ENCODE measurements at regions not wholly inside any gene's neighbourhood (a gene's known extent, or its start where the extent isn't known, plus 50 kb on each side); places are given as distances from the start of the nearest gene placed in this dataset.

DNA sequence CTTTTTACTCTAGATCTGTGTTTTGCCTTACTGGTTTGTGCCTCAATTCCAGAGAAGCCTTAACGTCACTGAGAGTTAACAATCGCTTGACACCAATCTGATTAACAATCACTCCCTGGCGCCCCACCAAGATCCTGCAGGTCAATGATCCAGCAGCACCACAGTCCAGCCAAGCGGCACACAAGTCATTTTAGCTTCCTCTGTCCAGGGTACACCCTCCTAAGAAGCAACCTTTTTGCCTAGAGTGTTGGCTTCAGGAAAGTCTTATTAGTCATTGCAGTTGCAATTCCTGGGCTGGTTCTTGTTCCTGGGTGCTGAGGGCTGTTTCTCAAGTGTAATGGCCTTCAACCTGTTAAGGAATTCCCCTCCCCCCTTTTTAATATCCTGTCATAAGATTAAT is 323.0 kb upstream of the USP25 start (continued):
- TF ChIP-seq, protein P1, sequence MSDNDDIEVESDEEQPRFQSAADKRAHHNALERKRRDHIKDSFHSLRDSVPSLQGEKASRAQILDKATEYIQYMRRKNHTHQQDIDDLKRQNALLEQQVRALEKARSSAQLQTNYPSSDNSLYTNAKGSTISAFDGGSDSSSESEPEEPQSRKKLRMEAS (IDR thresholded peaks at IDR 0.05) = no peak
- TF ChIP-seq ZMYM3 (CRISPR knock-in tag; IDR thresholded peaks at IDR 0.05) (no peak), RBAK (CRISPR knock-in tag; IDR thresholded peaks at IDR 0.05) (no peak), RNF2 (conservative IDR thresholded peaks at IDR 0.05; ENCODE audit: low read depth) (no peak), ATF1 (CRISPR knock-in tag; IDR thresholded peaks at IDR 0.05) (no peak)

DNA sequence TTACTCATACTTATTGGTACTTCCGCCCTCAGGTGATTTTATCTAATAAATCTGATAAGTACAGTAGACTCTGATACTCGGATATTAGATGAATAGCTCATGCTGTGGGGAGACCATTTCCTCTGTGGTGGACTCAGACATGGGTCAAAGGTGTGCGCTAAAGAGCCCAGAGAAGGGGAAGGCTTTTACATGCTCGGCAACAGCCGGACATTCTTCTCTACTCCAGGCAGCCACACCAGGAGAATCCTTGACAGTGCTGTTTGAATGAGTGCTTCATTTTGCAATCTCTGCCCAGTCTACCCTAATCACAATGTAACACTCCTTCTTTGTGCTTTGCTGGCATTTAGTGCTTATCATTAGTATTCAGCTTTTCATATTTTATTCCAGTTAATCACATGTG is 322.2 kb upstream of the USP25 start:
- Histone ChIP-seq H3K4me2 (ENCODE audit: low read depth, low read length) (no peak overlapping the region), H3K9ac (ENCODE audit: insufficient read depth, low read depth, low read length) (no peak overlapping the region), H4K20me1 (ENCODE audit: insufficient read depth, low read length) (no peaks in the 10 kb centered on the region), H3K36me3 (replicated peaks in 1 of 2; ENCODE audit: control insufficient read depth in 1 of 2, insufficient read depth in 2 of 2, low read length in 2 of 2) (no peaks in the 10 kb centered on the region; a peak in 1 of 5 replicates), H3K4me3 (replicated peaks in 1 of 3; ENCODE audit: insufficient read depth in 1 of 3, low read depth in 2 of 3, low read length in 3 of 3) (no peak overlapping the region), H3K27me3 (ENCODE audit: control insufficient read depth in 1 of 2, insufficient read depth in 2 of 2, low read length in 2 of 2) (no peaks in the 10 kb centered on the region), H3K4me1 (ENCODE audit: insufficient read depth, low read length) (no peaks in the 10 kb centered on the region), H3K9me3 (ENCODE audit: low read length) (peaks cover 7% of the 10 kb centered on the region; the same call in 1 of the 2 replicates), H3K79me2 (ENCODE audit: insufficient read depth, low read length) (no peaks in the 10 kb centered on the region), H3K27ac (ENCODE audit: extremely low read length, insufficient read depth, low read length) (no peak overlapping the region), H2AFZ (ENCODE audit: low read length) (no peak overlapping the region)
- no TSS peak for BruUV-seq (replicated peaks)
- DNase-seq (ENCODE audit: low spot score) = no peak
- WGBS (ENCODE audit: low lambda C conversion rate) = 100% methylated on average over 5 of the region's 5 CpGs
- POLR2A ChIA-PET = no interaction called here
- no peak for FAIRE-seq
- intact Hi-C loops (cut with micrococcal nuclease; ENCODE audit: unreplicated experiment) = no loop called here
- CTCF ChIA-PET (ENCODE audit: low intra/inter-chr PET ratio, low total read pairs) = no interaction called here
- in situ Hi-C loops (cut with HindIII; ENCODE audit: extremely low pct_ligation_motif_present, low pct_unique_long_range_greater_than_20kb) = no loop called here
- no peak for ATAC-seq
- TF ChIP-seq ZNF235 (CRISPR knock-in tag; IDR thresholded peaks at IDR 0.05; ENCODE audit: borderline replicate concordance) (no peak), ZFP36 (IDR thresholded peaks at IDR 0.05; ENCODE audit: borderline replicate concordance, low read depth, low read length, partially characterized antibody) (no peak), PRMT3 (CRISPR knock-in tag; IDR thresholded peaks at IDR 0.05; ENCODE audit: borderline replicate concordance, low read depth) (no peak)
- TF ChIP-seq, protein P2, sequence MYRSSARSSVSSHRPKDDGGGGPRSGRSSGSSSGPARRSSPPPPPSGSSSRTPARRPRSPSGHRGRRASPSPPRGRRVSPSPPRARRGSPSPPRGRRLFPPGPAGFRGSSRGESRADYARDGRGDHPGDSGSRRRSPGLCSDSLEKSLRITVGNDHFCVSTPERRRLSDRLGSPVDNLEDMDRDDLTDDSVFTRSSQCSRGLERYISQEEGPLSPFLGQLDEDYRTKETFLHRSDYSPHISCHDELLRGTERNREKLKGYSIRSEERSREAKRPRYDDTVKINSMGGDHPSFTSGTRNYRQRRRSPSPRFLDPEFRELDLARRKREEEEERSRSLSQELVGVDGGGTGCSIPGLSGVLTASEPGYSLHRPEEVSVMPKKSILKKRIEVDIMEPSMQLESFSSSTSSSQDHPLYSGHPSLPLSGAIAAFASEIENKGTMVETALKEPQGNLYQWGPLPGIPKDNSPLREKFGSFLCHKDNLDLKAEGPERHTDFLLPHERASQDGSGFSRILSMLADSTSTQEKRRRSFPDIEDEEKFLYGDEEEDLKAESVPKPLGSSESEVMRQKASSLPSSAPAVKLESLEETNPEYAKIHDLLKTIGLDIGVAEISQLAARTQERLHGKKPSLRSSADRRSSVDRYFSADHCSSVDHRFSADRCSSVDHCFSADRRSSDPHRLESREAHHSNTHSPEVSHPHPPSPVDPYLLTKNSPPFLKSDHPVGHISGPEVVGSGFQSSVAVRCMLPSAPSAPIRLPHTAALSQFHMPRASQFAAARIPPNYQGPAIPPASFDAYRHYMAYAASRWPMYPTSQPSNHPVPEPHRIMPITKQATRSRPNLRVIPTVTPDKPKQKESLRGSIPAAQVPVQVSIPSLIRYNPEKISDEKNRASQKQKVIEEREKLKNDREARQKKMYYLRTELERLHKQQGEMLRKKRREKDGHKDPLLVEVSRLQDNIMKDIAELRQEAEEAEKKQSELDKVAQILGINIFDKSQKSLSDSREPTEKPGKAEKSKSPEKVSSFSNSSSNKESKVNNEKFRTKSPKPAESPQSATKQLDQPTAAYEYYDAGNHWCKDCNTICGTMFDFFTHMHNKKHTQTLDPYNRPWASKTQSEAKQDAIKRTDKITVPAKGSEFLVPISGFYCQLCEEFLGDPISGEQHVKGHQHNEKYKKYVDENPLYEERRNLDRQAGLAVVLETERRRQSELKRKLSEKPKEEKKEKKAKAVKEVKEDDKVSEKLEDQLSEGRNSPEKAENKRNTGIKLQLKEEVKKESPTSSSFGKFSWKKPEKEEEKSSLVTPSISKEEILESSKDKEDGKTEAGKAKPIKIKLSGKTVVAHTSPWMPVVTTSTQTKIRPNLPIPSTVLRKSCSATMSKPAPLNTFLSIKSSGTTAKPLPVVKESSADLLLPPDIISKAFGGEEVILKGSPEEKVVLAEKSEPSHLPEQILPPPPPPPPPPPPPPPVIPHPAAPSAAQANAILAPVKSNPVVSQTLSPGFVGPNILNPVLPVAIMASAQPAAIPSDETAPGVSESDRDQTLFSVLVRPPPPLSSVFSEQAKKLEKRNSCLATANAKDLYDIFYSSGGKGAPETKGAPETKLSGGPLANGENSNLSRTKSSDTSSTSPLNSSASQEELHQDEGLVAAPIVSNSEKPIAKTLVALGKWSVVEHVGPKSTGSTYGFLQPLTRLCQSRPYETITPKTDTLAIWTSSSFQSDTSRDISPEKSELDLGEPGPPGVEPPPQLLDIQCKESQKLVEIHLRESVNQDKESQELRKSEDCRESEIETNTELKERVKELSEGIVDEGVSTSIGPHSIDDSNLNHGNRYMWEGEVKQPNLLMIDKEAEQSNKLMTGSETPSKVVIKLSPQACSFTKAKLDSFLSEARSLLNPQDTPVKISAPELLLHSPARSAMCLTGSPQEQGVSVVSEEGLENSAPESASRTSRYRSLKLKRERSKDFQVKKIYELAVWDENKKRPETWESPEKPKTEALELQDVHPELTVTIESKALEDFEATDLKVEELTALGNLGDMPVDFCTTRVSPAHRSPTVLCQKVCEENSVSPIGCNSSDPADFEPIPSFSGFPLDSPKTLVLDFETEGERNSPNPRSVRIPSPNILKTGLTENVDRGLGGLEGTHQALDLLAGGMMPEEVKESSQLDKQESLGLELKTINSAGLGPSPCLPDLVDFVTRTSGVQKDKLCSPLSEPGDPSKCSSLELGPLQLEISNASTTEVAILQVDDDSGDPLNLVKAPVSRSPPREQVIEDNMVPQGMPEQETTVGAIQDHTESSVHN (CRISPR knock-in tag; IDR thresholded peaks at IDR 0.05) = no peak
- TF ChIP-seq, protein P3, sequence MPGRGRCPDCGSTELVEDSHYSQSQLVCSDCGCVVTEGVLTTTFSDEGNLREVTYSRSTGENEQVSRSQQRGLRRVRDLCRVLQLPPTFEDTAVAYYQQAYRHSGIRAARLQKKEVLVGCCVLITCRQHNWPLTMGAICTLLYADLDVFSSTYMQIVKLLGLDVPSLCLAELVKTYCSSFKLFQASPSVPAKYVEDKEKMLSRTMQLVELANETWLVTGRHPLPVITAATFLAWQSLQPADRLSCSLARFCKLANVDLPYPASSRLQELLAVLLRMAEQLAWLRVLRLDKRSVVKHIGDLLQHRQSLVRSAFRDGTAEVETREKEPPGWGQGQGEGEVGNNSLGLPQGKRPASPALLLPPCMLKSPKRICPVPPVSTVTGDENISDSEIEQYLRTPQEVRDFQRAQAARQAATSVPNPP (CRISPR knock-in tag; IDR thresholded peaks at IDR 0.05) = no peak
- TF ChIP-seq, protein P4, sequence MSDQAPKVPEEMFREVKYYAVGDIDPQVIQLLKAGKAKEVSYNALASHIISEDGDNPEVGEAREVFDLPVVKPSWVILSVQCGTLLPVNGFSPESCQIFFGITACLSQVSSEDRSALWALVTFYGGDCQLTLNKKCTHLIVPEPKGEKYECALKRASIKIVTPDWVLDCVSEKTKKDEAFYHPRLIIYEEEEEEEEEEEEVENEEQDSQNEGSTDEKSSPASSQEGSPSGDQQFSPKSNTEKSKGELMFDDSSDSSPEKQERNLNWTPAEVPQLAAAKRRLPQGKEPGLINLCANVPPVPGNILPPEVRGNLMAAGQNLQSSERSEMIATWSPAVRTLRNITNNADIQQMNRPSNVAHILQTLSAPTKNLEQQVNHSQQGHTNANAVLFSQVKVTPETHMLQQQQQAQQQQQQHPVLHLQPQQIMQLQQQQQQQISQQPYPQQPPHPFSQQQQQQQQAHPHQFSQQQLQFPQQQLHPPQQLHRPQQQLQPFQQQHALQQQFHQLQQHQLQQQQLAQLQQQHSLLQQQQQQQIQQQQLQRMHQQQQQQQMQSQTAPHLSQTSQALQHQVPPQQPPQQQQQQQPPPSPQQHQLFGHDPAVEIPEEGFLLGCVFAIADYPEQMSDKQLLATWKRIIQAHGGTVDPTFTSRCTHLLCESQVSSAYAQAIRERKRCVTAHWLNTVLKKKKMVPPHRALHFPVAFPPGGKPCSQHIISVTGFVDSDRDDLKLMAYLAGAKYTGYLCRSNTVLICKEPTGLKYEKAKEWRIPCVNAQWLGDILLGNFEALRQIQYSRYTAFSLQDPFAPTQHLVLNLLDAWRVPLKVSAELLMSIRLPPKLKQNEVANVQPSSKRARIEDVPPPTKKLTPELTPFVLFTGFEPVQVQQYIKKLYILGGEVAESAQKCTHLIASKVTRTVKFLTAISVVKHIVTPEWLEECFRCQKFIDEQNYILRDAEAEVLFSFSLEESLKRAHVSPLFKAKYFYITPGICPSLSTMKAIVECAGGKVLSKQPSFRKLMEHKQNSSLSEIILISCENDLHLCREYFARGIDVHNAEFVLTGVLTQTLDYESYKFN (CRISPR knock-in tag; conservative IDR thresholded peaks at IDR 0.05) = no peak
